PC-9 (cell line): ENCODE measurements at regions not wholly inside any gene's neighbourhood (a gene's known extent, or its start where the extent isn't known, plus 50 kb on each side); places are given as distances from the start of the nearest gene placed in this dataset.

ENCODE experiments used
- CTCF ChIP-seq: fragments of 200-600 bp; sonication (generic); conservative IDR thresholded peaks from 2 replicates; pipeline ENCODE4 v1.6.1; 2017; ENCODE audit warnings: mixed run types, antibody characterized with exemption, mild to moderate bottlenecking, moderate library complexity
- EZH2 ChIP-seq: fragments of 200-600 bp; sonication (generic); IDR thresholded peaks from 2 replicates; pipeline ENCODE4 v1.8.0; 2017; ENCODE audit warnings: antibody characterized with exemption, low read depth

- TF ChIP-seq EZH2 (no peak), CTCF (no peak)
Observed at GRCh38 chr18:48481092-48481491, 57.7 kb upstream of the CTIF start.
